Limb (tissue), 2 donors: ENCODE measurements at regions not wholly inside any gene's neighbourhood (a gene's known extent, or its start where the extent isn't known, plus 50 kb on each side); places are given as distances from the start of the nearest gene placed in this dataset.

ENCODE experiments used
- DNase-seq, 2 donors: peaks; one replicate each; pipeline ENCODE4 v3.0.0-alpha.2; 2016; ENCODE audit errors: extremely low spot score in 2 of 2

- DNase-seq, result no peak
Observed at GRCh38 chr10:78695846-78696245, 372.9 kb upstream of the ZMIZ1 start.

GRCh38 chr10:78696791-78697395 lies 371.9 kb upstream of the ZMIZ1 start:
- no peak for DNase-seq

- peak in 1 of 2 donors; percentile 21 for DNase-seq
Observed at GRCh38 chr10:78699971-78700370, 368.8 kb upstream of the ZMIZ1 start.

GRCh38 chr10:78700413-78700812 lies 368.4 kb upstream of the ZMIZ1 start:
- DNase-seq, result peak; percentile 27 to 59

- no peak for DNase-seq
Observed at GRCh38 chr10:78700816-78701520, 367.8 kb upstream of the ZMIZ1 start.

- no peak for DNase-seq
Observed at GRCh38 chr10:78702186-78702585, 366.6 kb upstream of the ZMIZ1 start.

- DNase-seq, result no peak
Observed at GRCh38 chr10:78702876-78703275, 365.9 kb upstream of the ZMIZ1 start.

- peak; percentile 33 to 60 for DNase-seq
Observed at GRCh38 chr10:78703593-78703992, 365.2 kb upstream of the ZMIZ1 start.

- DNase-seq, result no peak
Observed at GRCh38 chr10:78706256-78706655, 362.5 kb upstream of the ZMIZ1 start.

GRCh38 chr10:78706726-78707540 lies 361.8 kb upstream of the ZMIZ1 start:
- peak; percentile 14 to 34 for DNase-seq

GRCh38 chr10:78707745-78708144 lies 361.0 kb upstream of the ZMIZ1 start:
- peak in 1 of 2 donors; percentile 7 for DNase-seq

- DNase-seq, result no peak
Observed at GRCh38 chr10:78712147-78712546, 356.6 kb upstream of the ZMIZ1 start.

GRCh38 chr10:78713659-78714058 lies 355.1 kb upstream of the ZMIZ1 start:
- no peak for DNase-seq

GRCh38 chr10:78714225-78714624 lies 354.5 kb upstream of the ZMIZ1 start:
- no peak for DNase-seq

GRCh38 chr10:78715435-78715834 lies 353.3 kb upstream of the ZMIZ1 start:
- DNase-seq, result no peak

GRCh38 chr10:78716043-78716660 lies 352.6 kb upstream of the ZMIZ1 start:
- no peak for DNase-seq

GRCh38 chr10:78717200-78717599 lies 351.6 kb upstream of the ZMIZ1 start:
- peak in 1 of 2 donors; percentile 10 for DNase-seq

GRCh38 chr10:78718032-78718572 lies 350.7 kb upstream of the ZMIZ1 start:
- DNase-seq, result no peak

- peak in 1 of 2 donors; percentile 8 for DNase-seq
Observed at GRCh38 chr10:78719276-78719675, 349.5 kb upstream of the ZMIZ1 start.

GRCh38 chr10:78720091-78720490 lies 348.7 kb upstream of the ZMIZ1 start:
- peak in 1 of 2 donors; percentile 21 for DNase-seq

- no peak for DNase-seq
Observed at GRCh38 chr10:78721231-78721630, 347.5 kb upstream of the ZMIZ1 start.

GRCh38 chr10:78724846-78725245 lies 343.9 kb upstream of the ZMIZ1 start:
- DNase-seq, result no peak
